H1 (cell line): ENCODE measurements at regions not wholly inside any gene's neighbourhood (a gene's known extent, or its start where the extent isn't known, plus 50 kb on each side); places are given as distances from the start of the nearest gene placed in this dataset.

Experiments
- CTCF ChIA-PET: fragments of 300-600 bp; sonication (Branson Sonifier 250); formaldehyde crosslinking; loops from one replicate; lab custom pipeline; 2021; ENCODE audit not compliant: partially characterized antibody; lab: Charles Lee
- POLR2A ChIA-PET: fragments of 300-600 bp; sonication (Branson Sonifier 250); formaldehyde crosslinking; loops from one replicate; lab custom pipeline; 2021; ENCODE audit warnings: inconsistent platforms; ENCODE audit not compliant: partially characterized antibody; lab: Charles Lee
- DNase-seq, 2 experiments: peaks; one replicate each; pipeline versions ENCODE4 v3.0.0 to v3.0.0-alpha.2; 2010 to 2022; ENCODE audit warnings: low spot score in 2 of 2, low read depth in 1 of 2, mixed read lengths in 1 of 2
- FAIRE-seq: peaks from 2 replicates; lab custom pipeline; 2011; peaks lifted over from hg19 to GRCh38; lab: Jason Lieb, UNC
- H2AFZ ChIP-seq: 2 replicates; pipeline ENCODE4 v1.8.1; 2012; ENCODE audit warnings: low read length, inconsistent platforms
- H2AK5ac ChIP-seq: 2 replicates; pipeline ENCODE4 v1.6.1; 2013; ENCODE audit warnings: low read depth, low read length
- H2BK120ac ChIP-seq: replicated peaks from 2 replicates; pipeline ENCODE3; 2013; ENCODE audit warnings: low read depth, low read length, inconsistent platforms
- H2BK12ac ChIP-seq: 2 replicates; pipeline ENCODE4 v1.6.1; 2013; ENCODE audit warnings: low read depth, low read length
- H2BK15ac ChIP-seq: 2 replicates; pipeline ENCODE4 v1.6.1; 2013; ENCODE audit warnings: low read length
- H2BK20ac ChIP-seq: 2 replicates; pipeline ENCODE4 v1.6.1; 2013; ENCODE audit warnings: low read length
- H2BK5ac ChIP-seq: 2 replicates; pipeline ENCODE4 v1.6.1; 2013; ENCODE audit warnings: low read depth, low read length
- H3K14ac ChIP-seq: 2 replicates; pipeline ENCODE4 v1.6.1; 2013; ENCODE audit warnings: inconsistent platforms; ENCODE audit not compliant: insufficient read length
- H3K18ac ChIP-seq: 2 replicates; pipeline ENCODE4 v1.6.1; 2013; ENCODE audit warnings: low read length; ENCODE audit errors: extremely low read depth
- H3K23ac ChIP-seq: 2 replicates; pipeline ENCODE4 v1.6.1; 2013; ENCODE audit warnings: inconsistent platforms; ENCODE audit not compliant: insufficient read length
- H3K23me2 ChIP-seq: 2 replicates; pipeline ENCODE4 v1.6.1; 2013; ENCODE audit warnings: low read depth, low read length
- H3K27ac ChIP-seq: 2 replicates; pipeline ENCODE4 v1.6.1; 2011; ENCODE audit warnings: low read depth, low read length, inconsistent platforms
- H3K27me3 ChIP-seq, 4 experiments: replicated peaks in 1 of 4; 1 replicate in 1 of 4; 2 replicates in 3 of 4; pipeline versions ENCODE4 v1.6.1 to v1.8.1; 2011 to 2013; ENCODE audit warnings: low read length in 3 of 4, mild to moderate bottlenecking in 3 of 4, inconsistent platforms in 2 of 4, mixed read lengths in 2 of 4, moderate library complexity in 1 of 4; ENCODE audit not compliant: control insufficient read depth in 3 of 4, insufficient read depth in 3 of 4; ENCODE audit errors: extremely low read depth in 1 of 4
- H3K36me3 ChIP-seq, 4 experiments: 2 replicates each; pipeline versions ENCODE4 v1.6.1 to v1.8.1; 2011 to 2013; ENCODE audit warnings: mild to moderate bottlenecking in 4 of 4, low read length in 3 of 4, moderate library complexity in 2 of 4, control low read depth in 1 of 4, inconsistent platforms in 1 of 4; ENCODE audit not compliant: insufficient read depth in 4 of 4, control insufficient read depth in 2 of 4
- H3K4ac ChIP-seq: replicated peaks from 2 replicates; pipeline ENCODE3; 2013; ENCODE audit warnings: low read length, low read depth, mixed read lengths, inconsistent platforms; ENCODE audit not compliant: insufficient read length
- H3K4me1 ChIP-seq, 4 experiments: replicated peaks in 1 of 4; 1 replicate in 1 of 4; 2 replicates in 3 of 4; pipeline versions ENCODE4 v1.6.1 to v1.8.1; 2011 to 2013; ENCODE audit warnings: low read length in 3 of 4, inconsistent platforms in 2 of 4, mixed read lengths in 1 of 4; ENCODE audit not compliant: insufficient read depth in 4 of 4, control insufficient read depth in 3 of 4
- H3K4me2 ChIP-seq, 2 experiments: 2 replicates each; pipeline versions ENCODE4 v1.6.1 to v1.8.1; 2011 to 2013; ENCODE audit warnings: low read depth in 2 of 2, low read length in 2 of 2, control low read depth in 1 of 2, inconsistent platforms in 1 of 2, mild to moderate bottlenecking in 1 of 2; ENCODE audit not compliant: insufficient read depth in 1 of 2
- H3K4me3 ChIP-seq, 4 experiments: fragments of 200-600, 300-600 bp in 1 of 4; sonication (generic), shearing (Covaris generic), sonication (Bioruptor Twin) in 1 of 4; 2 replicates each; pipeline versions ENCODE4 v1.5.1 to v1.8.1; 2011 to 2016; ENCODE audit warnings: low read length in 4 of 4, low read depth in 3 of 4, control low read depth in 2 of 4, inconsistent platforms in 2 of 4, mild to moderate bottlenecking in 2 of 4, mixed read lengths in 1 of 4, moderate library complexity in 1 of 4; ENCODE audit not compliant: insufficient read depth in 2 of 4; ENCODE audit errors: extremely low read depth in 1 of 4
- H3K56ac ChIP-seq: replicated peaks from 2 replicates; pipeline ENCODE3; 2013; ENCODE audit warnings: low read depth, mild to moderate bottlenecking, mixed read lengths, low read length, inconsistent platforms; ENCODE audit not compliant: insufficient read length
- H3K79me1 ChIP-seq: 2 replicates; pipeline ENCODE4 v1.6.1; 2013; ENCODE audit warnings: low read depth, low read length, control low read depth
- H3K79me2 ChIP-seq, 2 experiments: 2 replicates each; pipeline versions ENCODE4 v1.6.1 to v1.8.1; 2012 to 2013; ENCODE audit warnings: low read length in 2 of 2, mild to moderate bottlenecking in 2 of 2, inconsistent platforms in 1 of 2; ENCODE audit not compliant: insufficient read depth in 2 of 2, control insufficient read depth in 1 of 2
- H3K9ac ChIP-seq, 4 experiments: replicated peaks in 1 of 4; 1 replicate in 1 of 4; 2 replicates in 3 of 4; pipeline versions ENCODE4 v1.6.1 to v1.8.1; 2011 to 2013; ENCODE audit warnings: low read depth in 3 of 4, low read length in 3 of 4, control low read depth in 2 of 4, mild to moderate bottlenecking in 2 of 4, moderate library complexity in 2 of 4, inconsistent platforms in 1 of 4; ENCODE audit errors: extremely low read depth in 1 of 4
- H3K9me3 ChIP-seq, 2 experiments: 2 replicates each; pipeline versions ENCODE4 v1.6.1 to v1.8.1; 2012 to 2013; ENCODE audit warnings: mild to moderate bottlenecking in 2 of 2, moderate library complexity in 2 of 2, control low read depth in 1 of 2, inconsistent platforms in 1 of 2, low read depth in 1 of 2, low read length in 1 of 2, mixed read lengths in 1 of 2; ENCODE audit not compliant: insufficient read depth in 2 of 2
- H4K20me1 ChIP-seq, 2 experiments: replicated peaks in 1 of 2; 2 replicates each; pipeline versions ENCODE3 to v1.8.1; 2011 to 2013; ENCODE audit warnings: inconsistent platforms in 2 of 2, low read length in 2 of 2, mild to moderate bottlenecking in 1 of 2; ENCODE audit not compliant: insufficient read depth in 2 of 2, control insufficient read depth in 1 of 2
- H4K5ac ChIP-seq: 2 replicates; pipeline ENCODE4 v1.6.1; 2013; ENCODE audit warnings: low read length, low read depth, mixed read lengths, inconsistent platforms; ENCODE audit not compliant: insufficient read length
- H4K8ac ChIP-seq: 2 replicates; pipeline ENCODE4 v1.8.0; 2013; ENCODE audit warnings: mild to moderate bottlenecking, moderate library complexity, low read length, inconsistent platforms; ENCODE audit not compliant: insufficient read depth; ENCODE audit errors: extremely low read depth
- H4K91ac ChIP-seq: replicated peaks from 2 replicates; pipeline ENCODE3; 2013; ENCODE audit warnings: low read length, mixed read lengths, inconsistent platforms; ENCODE audit not compliant: insufficient read length
- CBX8 ChIP-seq: fragments of 300-800, 300-1000 bp; sonication (generic); IDR thresholded peaks from 2 replicates; pipeline ENCODE4 v1.7.1; 2016; ENCODE audit warnings: low read depth, low read length, borderline replicate concordance
- CREB1 ChIP-seq: IDR thresholded peaks from 2 replicates; pipeline ENCODE4 v1.6.1; 2012; ENCODE audit warnings: inconsistent platforms
- KDM1A ChIP-seq: fragments of 200-600, 300-600 bp; sonication (generic); IDR thresholded peaks from 2 replicates; pipeline ENCODE4 v1.7.1; 2016; ENCODE audit warnings: mild to moderate bottlenecking, low read length, borderline replicate concordance
- KDM4A ChIP-seq: IDR thresholded peaks from one replicate; pipeline ENCODE4 v1.7.1; 2012; ENCODE audit warnings: low read depth, mild to moderate bottlenecking, moderate library complexity, low read length, inconsistent platforms; ENCODE audit not compliant: severe bottlenecking
- POU5F1 ChIP-seq: IDR thresholded peaks from 2 replicates; pipeline ENCODE4 v1.6.1; 2011; ENCODE audit warnings: low read depth, mild to moderate bottlenecking, low read length, moderate library complexity
- SP2 ChIP-seq: IDR thresholded peaks from 2 replicates; pipeline ENCODE4 v1.6.1; 2012; ENCODE audit warnings: mild to moderate bottlenecking, low read length, inconsistent platforms
- TAF1 ChIP-seq: IDR thresholded peaks from 2 replicates; pipeline ENCODE4 v1.6.1; 2011; ENCODE audit warnings: mild to moderate bottlenecking, low read depth, low read length
- TAF7 ChIP-seq: optimal IDR thresholded peaks from 2 replicates; pipeline ENCODE3; 2011; ENCODE audit warnings: low read depth, mild to moderate bottlenecking, inconsistent platforms, low read length, moderate library complexity, borderline replicate concordance
- ZNF274 ChIP-seq: IDR thresholded peaks from 2 replicates; pipeline ENCODE4 v1.7.0; 2012; ENCODE audit warnings: low read length, borderline replicate concordance; ENCODE audit errors: extremely low read depth
- WGBS, 2 experiments: shearing (Covaris generic) in 1 of 2; methylation state at CpG; one replicate each; pipeline versions ENCODE4 v1.1.6 to v1.1.7; 2013 to 2015; ENCODE audit warnings: low lambda C conversion rate in 2 of 2, mixed read lengths in 2 of 2, inconsistent platforms in 1 of 2, low coverage in 1 of 2, missing lambda C conversion rate in 1 of 2; ENCODE audit not compliant: insufficient replicate concordance in 2 of 2, insufficient coverage in 1 of 2, insufficient read length in 1 of 2; ENCODE audit errors: extremely low coverage in 1 of 2, missing lambda C conversion rate in 1 of 2; 5-methylcytosine and 5-hydroxymethylcytosine counted together
- TF ChIP-seq, protein P1 (sequence below): IDR thresholded peaks from 2 replicates; pipeline ENCODE4 v1.6.1; 2012; ENCODE audit warnings: low read length, inconsistent platforms
- TF ChIP-seq, protein P2 (sequence below): IDR thresholded peaks from 2 replicates; pipeline ENCODE4 v1.6.1; 2012; ENCODE audit warnings: inconsistent platforms

DNA sequence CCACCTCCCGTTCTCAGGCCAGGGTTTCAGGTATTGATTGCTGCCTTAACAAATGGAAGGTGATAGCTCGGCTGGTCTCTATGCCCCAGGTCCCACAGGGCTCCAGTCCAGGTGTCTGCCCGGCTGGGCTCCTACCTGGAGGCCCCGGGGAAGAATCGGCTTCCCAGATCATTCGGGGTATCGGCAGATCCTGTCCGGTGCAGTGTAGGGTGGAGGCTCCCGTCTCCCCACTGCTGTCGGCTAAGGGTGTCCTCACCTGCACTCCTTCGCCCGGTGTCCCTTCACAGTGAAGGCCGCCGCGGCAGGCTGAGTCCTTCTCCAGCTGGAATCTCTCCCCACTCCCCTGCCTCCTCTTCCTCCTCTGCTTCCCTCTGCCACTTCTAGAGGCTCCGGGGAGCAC, 573.9 kb upstream of the SALL3 start:
- Histone ChIP-seq H4K91ac (no peak overlapping the region), H3K79me2 (no peaks in the 10 kb centered on the region), H2BK12ac (no peak overlapping the region), H3K4ac (no peak overlapping the region), H4K8ac (no peak overlapping the region), H3K23me2 (no peaks in the 10 kb centered on the region), H3K9me3 (no peaks in the 10 kb centered on the region), H3K4me1 (no peaks in the 10 kb centered on the region), H2BK5ac (no peak overlapping the region), H4K20me1 (no peaks in the 10 kb centered on the region), H3K18ac (no peak overlapping the region), H2BK15ac (no peak overlapping the region), H2AFZ (no peak overlapping the region), H2BK120ac (no peak overlapping the region), H3K27me3 (no peaks in the 10 kb centered on the region), H3K36me3 (no peaks in the 10 kb centered on the region), H3K14ac (no peak overlapping the region), H3K4me2 (no peak overlapping the region), H3K27ac (no peak overlapping the region), H2BK20ac (no peak overlapping the region), H3K56ac (no peak overlapping the region), H4K5ac (no peak overlapping the region), H3K23ac (no peak overlapping the region), H3K9ac (no peak overlapping the region), H3K4me3 (no peak overlapping the region), H2AK5ac (no peak overlapping the region), H3K79me1 (no peaks in the 10 kb centered on the region)
- DNase-seq (no peak), FAIRE-seq (no peak)
- CTCF ChIA-PET, result interaction anchor here (0.7 kb wide), 1 partner anchor 8 kb away, joined by 3 read pairs; no protein-coding TSS in a partner anchor
- POLR2A ChIA-PET, result no interaction called here
- WGBS, 2 experiments, result 93% methylated on average over 13 of the region's 16 CpGs; no CpG with 5 or more reads in 1 of the 2 experiments
- TF ChIP-seq TAF7, result no peak
- TF ChIP-seq TAF1, result no peak
- no peak for TF ChIP-seq POU5F1
- no peak for TF ChIP-seq KDM4A
- no peak for TF ChIP-seq KDM1A
- TF ChIP-seq, protein P1, sequence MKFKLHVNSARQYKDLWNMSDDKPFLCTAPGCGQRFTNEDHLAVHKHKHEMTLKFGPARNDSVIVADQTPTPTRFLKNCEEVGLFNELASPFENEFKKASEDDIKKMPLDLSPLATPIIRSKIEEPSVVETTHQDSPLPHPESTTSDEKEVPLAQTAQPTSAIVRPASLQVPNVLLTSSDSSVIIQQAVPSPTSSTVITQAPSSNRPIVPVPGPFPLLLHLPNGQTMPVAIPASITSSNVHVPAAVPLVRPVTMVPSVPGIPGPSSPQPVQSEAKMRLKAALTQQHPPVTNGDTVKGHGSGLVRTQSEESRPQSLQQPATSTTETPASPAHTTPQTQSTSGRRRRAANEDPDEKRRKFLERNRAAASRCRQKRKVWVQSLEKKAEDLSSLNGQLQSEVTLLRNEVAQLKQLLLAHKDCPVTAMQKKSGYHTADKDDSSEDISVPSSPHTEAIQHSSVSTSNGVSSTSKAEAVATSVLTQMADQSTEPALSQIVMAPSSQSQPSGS, result no peak
- TF ChIP-seq ZNF274, result no peak
- TF ChIP-seq, protein P2, sequence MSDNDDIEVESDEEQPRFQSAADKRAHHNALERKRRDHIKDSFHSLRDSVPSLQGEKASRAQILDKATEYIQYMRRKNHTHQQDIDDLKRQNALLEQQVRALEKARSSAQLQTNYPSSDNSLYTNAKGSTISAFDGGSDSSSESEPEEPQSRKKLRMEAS, result no peak
- no peak for TF ChIP-seq SP2
- no peak for TF ChIP-seq CBX8
- no peak for TF ChIP-seq CREB1
